Testis (tissue), 2 donors: ENCODE measurements at regions not wholly inside any gene's neighbourhood (a gene's known extent, or its start where the extent isn't known, plus 50 kb on each side); places are given as distances from the start of the nearest gene placed in this dataset.

Experiments
- POLR2A ChIP-seq: fragments of 450-650 bp; IDR thresholded peaks from one replicate; pipeline ENCODE4 v1.6.1; 2017; ENCODE audit warnings: antibody characterized with exemption, mild to moderate bottlenecking, moderate library complexity
- TF ChIP-seq, protein P1 (sequence below), 3 experiments: fragments of 450-650 bp in 2 of 3; fragments of 200-600 bp in 1 of 3; sonication (generic) in 1 of 3; IDR thresholded peaks; one replicate each; pipeline ENCODE4 v1.5.1; 2016 to 2019; ENCODE audit warnings: antibody characterized with exemption in 3 of 3, mild to moderate bottlenecking in 2 of 3, moderate library complexity in 1 of 3

DNA sequence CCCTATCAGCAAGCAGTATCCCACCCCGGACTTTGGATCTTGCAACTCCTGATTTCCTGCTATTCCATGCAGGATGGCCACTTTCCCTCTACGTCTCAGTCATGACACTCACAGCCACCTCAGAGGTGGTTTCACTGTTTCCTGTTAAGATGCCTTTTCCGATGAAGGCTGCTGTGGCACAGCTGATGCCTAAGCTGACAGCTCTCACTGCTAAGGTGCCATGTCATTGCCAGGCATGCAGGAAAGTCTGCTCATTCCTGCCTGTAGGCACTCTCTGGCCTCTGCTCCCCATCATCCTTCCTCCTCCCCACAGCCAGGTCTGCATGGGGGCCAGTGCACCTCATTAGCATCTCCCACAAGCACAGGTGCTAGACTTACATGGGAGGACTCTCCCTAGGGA, 173.0 kb downstream of the CBLN1 start:
- no peak for TF ChIP-seq POLR2A
- TF ChIP-seq, protein P1, sequence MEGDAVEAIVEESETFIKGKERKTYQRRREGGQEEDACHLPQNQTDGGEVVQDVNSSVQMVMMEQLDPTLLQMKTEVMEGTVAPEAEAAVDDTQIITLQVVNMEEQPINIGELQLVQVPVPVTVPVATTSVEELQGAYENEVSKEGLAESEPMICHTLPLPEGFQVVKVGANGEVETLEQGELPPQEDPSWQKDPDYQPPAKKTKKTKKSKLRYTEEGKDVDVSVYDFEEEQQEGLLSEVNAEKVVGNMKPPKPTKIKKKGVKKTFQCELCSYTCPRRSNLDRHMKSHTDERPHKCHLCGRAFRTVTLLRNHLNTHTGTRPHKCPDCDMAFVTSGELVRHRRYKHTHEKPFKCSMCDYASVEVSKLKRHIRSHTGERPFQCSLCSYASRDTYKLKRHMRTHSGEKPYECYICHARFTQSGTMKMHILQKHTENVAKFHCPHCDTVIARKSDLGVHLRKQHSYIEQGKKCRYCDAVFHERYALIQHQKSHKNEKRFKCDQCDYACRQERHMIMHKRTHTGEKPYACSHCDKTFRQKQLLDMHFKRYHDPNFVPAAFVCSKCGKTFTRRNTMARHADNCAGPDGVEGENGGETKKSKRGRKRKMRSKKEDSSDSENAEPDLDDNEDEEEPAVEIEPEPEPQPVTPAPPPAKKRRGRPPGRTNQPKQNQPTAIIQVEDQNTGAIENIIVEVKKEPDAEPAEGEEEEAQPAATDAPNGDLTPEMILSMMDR (IDR thresholded peaks at IDR 0.05): no peak
